Head of caudate nucleus (tissue), 42 donors: ENCODE measurements at regions not wholly inside any gene's neighbourhood (a gene's known extent, or its start where the extent isn't known, plus 50 kb on each side); places are given as distances from the start of the nearest gene placed in this dataset.

Experiments
- DNase-seq, 42 donors: peaks; one replicate each; pipeline versions ENCODE4 v3.0.0 to v3.0.0-alpha.2; 2020 to 2021; ENCODE audit warnings: mixed read lengths in 7 of 42
- intact Hi-C: fragments of 100-400 bp; cut with DNase I; formaldehyde crosslinking; loops from one replicate; pipeline ENCODE4 v1.15.0; 2022

DNA sequence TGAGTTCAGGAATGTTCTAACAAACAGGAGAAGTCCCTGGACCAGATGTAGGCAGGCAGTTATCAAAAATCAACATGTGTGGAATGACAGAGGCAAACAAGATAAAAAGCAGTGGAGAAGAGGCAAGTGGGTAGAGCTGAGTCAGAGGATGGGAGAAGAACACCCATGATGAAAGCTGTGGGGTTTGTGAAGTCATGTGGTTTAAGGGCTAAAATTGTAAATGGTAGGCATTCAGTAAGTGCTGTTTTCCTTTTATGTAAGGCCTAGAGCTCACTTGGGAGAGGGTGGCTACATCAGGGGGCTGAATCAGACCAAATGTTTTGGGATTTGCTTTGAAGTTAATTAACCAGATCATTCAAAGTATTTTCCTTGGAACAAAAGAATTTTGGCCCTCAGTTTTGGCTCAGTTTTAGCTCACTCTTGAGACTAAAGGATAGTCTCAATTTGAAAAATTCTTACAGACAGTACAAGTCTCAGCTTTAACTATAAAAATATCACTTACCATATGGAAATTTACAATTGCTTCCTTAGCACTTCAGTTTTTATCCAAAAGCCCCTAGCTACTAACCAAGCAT, 114.5 kb upstream of the PCDH7 start:
- DNase-seq: no peak
- intact Hi-C loops: no loop called here

DNA sequence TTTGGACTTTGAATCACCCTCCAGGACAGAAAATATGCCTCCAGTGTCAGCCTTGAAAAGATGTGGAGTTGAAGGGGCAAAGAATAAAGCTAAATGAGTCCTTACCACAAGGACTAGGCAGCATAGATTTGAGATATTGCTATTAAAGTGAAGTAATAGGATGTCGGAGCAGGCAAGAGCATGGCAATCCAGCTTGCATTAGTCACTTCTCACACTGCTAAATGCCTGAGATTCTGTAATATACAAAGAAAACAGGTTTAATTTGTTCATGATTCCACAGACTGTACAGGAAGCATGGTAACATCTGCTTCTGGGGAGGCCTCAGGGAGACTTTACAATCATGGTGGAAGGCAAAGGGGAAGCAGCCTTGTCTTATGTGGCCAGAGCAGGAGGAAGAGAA, 109.8 kb upstream of the PCDH7 start:
- no peak for DNase-seq
- intact Hi-C loops: no loop called here

DNA sequence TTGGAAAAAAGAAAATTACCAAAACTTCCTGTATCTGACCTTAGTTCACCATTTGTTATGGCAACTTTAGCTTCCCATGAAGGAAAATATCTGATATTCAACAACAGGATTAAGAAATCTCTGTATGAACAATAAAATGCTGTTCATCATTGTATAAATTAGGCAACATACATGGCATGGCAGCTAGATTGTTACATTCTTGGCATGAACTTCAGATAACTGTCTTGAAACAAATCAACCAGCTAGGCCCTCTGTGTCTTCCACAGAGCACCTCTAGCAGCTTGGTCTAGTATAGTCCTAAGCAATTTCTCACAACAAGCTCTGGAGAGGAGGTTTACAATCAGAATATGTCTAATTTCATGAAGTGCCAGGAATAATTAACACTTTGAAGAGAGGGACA, 105.4 kb upstream of the PCDH7 start:
- intact Hi-C loops: no loop called here
- DNase-seq: no peak

DNA sequence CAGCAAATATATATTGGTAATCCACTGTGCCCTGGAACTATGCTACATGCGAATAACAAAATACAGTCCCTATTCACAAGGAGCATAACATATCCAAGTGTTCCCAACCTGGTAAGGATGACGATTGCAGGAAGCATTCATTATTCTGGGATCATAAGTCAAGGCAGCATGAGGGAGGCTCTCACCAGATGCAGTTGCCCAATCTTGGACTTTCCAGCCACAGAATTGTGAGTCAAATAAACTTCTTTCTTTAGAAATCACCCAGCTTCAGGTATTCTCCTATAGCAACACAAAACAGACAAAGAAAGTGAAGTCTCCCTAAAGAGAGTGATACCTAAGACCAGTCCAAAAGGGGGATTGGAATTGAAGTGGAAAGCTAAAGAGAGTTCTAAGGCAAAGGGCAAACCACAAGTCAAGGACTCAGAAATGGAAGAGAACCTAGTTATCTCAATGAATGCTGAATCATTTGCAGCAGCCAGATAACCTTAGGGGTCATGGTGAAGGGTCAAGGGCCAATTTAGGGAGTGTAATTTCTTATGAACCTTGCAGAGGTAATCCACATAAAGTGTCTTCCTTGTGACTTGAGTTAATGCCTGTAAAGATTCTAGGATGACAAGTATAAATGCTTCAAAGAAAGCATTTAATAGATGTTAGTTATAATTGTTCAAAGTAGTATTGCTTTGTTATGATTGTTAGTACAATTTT, 103.1 kb upstream of the PCDH7 start:
- no peak for DNase-seq
- intact Hi-C loops: no loop called here

DNA sequence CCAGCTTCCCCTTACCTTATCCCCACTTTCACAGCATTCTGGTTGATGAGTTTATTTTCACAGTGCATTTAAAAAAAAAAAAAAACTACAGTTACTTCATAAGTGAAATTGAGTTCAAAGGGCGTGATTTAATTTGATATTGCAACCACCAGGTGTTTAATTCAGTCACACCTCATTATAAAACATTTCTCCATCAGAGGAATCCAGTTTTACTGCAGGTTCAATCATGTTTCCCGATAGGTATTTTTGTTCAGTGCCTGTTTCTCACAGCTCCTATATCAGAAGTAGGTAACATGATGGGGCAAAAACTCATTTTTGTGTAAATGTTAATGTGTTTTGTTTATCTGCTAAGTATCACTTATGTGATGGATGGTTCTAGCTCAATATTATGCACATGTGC, 102.3 kb upstream of the PCDH7 start:
- intact Hi-C loops: no loop called here
- DNase-seq: no peak

DNA sequence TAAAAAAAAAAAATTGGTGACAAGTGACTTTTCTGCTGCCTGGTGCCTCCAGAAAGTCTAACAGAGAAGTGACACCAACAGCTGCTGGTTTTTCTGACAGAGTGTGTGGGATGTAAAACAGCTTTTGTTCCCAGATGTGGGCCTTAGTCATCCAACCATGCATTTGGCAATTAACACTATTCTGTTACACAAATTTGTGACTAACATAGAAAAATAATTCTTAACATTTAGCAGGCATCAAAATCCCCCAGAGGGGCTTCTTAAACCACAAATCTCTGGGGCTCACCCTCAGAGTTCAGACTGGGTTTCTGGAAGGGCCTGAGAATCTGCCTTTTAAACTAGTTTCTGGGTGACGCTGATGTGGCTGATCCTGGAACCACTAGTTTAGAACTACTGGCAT, 100.5 kb upstream of the PCDH7 start:
- intact Hi-C loops: no loop called here
- peak in 2 of 42 donors; percentile 3 to 24 for DNase-seq

- intact Hi-C loops: no loop called here
- DNase-seq: no peak
Observed at GRCh38 chr4:30620711-30621110, 99.5 kb upstream of the PCDH7 start.

GRCh38 chr4:30630431-30630830, 89.7 kb upstream of the PCDH7 start:
- intact Hi-C loops: no loop called here
- DNase-seq: no peak

DNA sequence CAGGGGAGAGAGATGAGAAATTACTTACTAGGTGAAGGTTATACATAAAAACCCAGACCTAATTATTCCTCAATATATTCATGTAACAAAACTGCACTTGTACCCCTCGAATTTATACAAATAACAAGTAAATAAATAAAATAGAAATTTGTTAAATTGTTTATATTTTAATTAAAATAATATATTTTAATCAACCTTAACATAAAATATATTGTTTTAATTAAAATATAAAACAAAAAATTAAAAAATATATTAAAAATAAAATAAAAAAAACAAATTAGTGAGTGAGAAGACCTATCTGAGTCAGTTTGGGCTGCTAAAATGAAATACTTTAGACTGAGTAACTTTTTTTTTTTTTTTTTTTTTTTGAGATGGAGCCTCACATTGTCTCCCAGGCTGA, 87.4 kb upstream of the PCDH7 start:
- DNase-seq: no peak
- intact Hi-C loops: no loop called here

- DNase-seq: no peak
- intact Hi-C loops: no loop called here
Observed at GRCh38 chr4:30641345-30641744, 78.8 kb upstream of the PCDH7 start.

DNA sequence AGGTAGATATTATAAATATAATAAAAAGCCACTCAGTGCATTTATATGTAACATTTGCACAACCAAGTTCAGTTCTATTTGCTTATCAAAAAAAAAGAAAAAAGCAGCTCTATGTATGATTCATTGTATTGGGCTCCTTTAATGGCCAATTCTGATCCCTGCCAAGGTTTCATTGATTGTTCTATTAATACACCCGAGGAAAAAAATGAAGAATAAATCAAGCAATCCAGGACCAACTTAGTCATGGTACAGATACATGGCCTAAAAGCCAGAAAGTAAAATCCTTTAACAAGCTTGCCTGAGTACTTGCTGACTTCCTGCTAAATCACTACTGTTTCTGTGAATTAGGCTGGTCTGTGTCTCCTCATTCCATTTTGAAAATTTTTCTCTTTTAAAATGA, 77.6 kb upstream of the PCDH7 start:
- no peak for DNase-seq
- intact Hi-C loops: no loop called here

DNA sequence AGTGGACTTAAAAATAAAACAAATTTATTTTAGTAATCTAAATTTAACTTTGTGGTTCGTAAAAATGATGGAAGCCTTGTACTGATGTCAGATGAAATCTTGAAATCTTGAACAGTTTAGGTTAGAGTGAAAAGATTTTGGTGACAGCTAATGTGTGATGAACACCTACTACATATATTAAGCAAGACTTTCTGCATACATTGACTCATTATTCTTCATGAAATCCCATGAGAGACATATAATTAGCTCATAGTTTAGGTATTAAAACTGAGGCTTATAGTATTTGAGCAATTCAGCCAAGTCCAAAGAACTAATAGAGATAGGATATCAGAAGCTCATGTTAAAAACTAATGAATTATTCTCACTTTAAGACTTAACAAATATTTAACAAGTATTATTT, 66.9 kb upstream of the PCDH7 start:
- no peak for DNase-seq
- intact Hi-C loops: no loop called here

DNA sequence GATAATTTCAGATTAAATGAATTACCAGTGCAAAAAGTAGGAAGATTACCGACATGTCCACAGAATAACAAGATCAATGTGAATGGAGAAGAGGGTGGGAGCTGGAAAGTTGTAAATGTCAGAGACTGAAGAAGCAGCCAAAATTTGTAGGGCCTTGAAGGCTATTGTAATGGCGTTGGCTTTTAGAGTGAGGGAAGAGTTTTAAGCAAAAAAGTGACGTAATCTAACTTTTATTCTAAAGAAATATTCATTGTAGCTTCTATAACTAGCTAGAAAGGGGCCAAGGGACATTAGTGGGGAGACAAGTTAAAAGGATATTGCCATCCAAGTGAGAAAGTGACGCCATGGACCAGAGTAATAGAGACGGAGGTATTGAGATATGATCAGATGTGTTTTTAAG, 63.3 kb upstream of the PCDH7 start:
- intact Hi-C loops: no loop called here
- no peak for DNase-seq

DNA sequence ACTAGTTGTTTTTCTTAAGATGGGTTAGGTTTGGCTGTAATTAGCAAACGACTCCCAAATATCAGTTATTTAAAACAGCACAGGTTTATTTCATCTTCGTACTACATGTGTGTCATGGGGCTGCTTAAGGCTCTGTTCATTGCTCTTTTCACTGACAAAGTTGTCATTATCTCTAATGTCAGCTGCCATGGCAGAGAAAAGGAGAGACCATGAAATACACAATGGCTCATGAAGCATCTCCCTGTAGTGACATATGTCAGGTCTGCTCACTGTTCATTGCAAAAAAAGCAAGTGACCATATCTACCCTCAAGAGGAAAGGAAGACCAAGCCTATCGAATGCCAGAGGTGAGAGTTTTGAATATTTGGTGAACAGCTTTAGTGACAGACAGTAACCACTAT, 52.2 kb upstream of the PCDH7 start:
- DNase-seq: no peak
- intact Hi-C loops: no loop called here

DNA sequence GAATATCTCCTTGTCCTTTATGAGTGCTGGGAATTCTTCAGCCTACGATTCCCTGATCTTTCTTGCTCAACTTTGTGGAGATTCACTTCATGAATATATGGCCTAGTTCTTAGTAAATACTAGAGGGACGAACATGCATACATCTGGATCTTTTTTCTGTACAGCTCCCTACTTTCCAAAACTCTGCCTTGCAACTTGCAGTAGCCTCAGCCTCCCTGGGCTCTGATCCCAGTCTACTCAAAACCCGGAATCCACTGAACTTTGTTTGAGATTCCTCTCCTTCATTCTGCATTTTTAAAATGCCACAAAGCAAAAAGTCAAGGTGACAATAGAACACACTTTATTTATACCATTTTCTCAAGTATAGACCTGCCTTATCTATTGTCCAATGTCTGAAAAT, 50.0 kb upstream of the PCDH7 start:
- intact Hi-C loops: no loop called here
- DNase-seq: no peak
